Heart left ventricle (tissue), 16 donors: ENCODE measurements at regions not wholly inside any gene's neighbourhood (a gene's known extent, or its start where the extent isn't known, plus 50 kb on each side); places are given as distances from the start of the nearest gene placed in this dataset.

Experiments
- ATAC-seq, 4 donors: fragments of 200-7000 bp; cut with Tn5 transposase; one replicate each; pipeline ENCODE4 v1.9.1; 2020 to 2022; ENCODE audit warnings: moderate library complexity in 4 of 4, mild to moderate bottlenecking in 3 of 4, moderate number of reproducible peaks in 1 of 4
- DNase-seq, 5 donors: peaks; one replicate each; pipeline ENCODE4 v3.0.0-alpha.2; 2020
- H3K27ac ChIP-seq, 12 donors: fragments of 200-600 bp; sonication (generic) in 4 of 12; one replicate each; pipeline versions ENCODE4 v1.5.0 to v1.8.0; 2016 to 2022; ENCODE audit warnings: mild to moderate bottlenecking in 2 of 12
- H3K27me3 ChIP-seq, 9 donors: fragments of 200-600 bp; sonication (generic) in 2 of 9; one replicate each; pipeline versions ENCODE4 v1.5.1 to v1.8.0; 2016 to 2022; ENCODE audit warnings: mild to moderate bottlenecking in 3 of 9
- H3K36me3 ChIP-seq, 9 donors: fragments of 200-600 bp; sonication (generic) in 2 of 9; one replicate each; pipeline versions ENCODE4 v1.5.0 to v1.8.0; 2018 to 2022; ENCODE audit warnings: mild to moderate bottlenecking in 2 of 9
- H3K4me1 ChIP-seq, 12 donors: fragments of 200-600 bp; sonication (generic) in 4 of 12; one replicate each; pipeline versions ENCODE4 v1.5.0 to v1.8.0; 2016 to 2022; ENCODE audit warnings: mild to moderate bottlenecking in 3 of 12
- H3K4me3 ChIP-seq, 12 donors: fragments of 200-600 bp; sonication (generic) in 4 of 12; one replicate each; pipeline versions ENCODE4 v1.5.0 to v1.8.0; 2017 to 2022; ENCODE audit warnings: mild to moderate bottlenecking in 9 of 12, moderate library complexity in 4 of 12
- H3K9me3 ChIP-seq, 12 donors: fragments of 200-600 bp; sonication (generic) in 4 of 12; one replicate each; pipeline versions ENCODE4 v1.5.0 to v1.8.0; 2016 to 2022; ENCODE audit warnings: mild to moderate bottlenecking in 1 of 12
- POLR2A ChIP-seq, 2 donors: fragments of 450-650 bp; IDR thresholded peaks; one replicate each; pipeline ENCODE4 v1.6.1; 2017; ENCODE audit warnings: antibody characterized with exemption in 2 of 2, mild to moderate bottlenecking in 2 of 2, moderate library complexity in 2 of 2
- WGBS, 4 donors: extraction: QIAGEN DNeasy Blood & Tissue Kit in 2 of 4; methylation state at CpG; one replicate each; pipeline versions ENCODE4 v1.1.5 to v1.1.7; 2013 to 2018; 5-methylcytosine and 5-hydroxymethylcytosine counted together
- intact Hi-C, 10 donors: fragments of 100-400 bp; cut with DNase I; formaldehyde crosslinking; loops; one replicate each; pipeline versions ENCODE4 v1.11.1 to v1.14.2; 2022
- TF ChIP-seq, protein P1 (sequence below), 12 donors: fragments of 200-600 bp; sonication (generic) in 4 of 12; IDR thresholded peaks; one replicate each; pipeline versions ENCODE4 v1.5.0 to v1.8.0; 2018 to 2022; ENCODE audit warnings: antibody characterized with exemption in 12 of 12, mild to moderate bottlenecking in 5 of 12
- donor health status: ischemic (EF 13 %, LVEDD 7.1; RV severe dilation, severe dysfunction).
- donor health status: healthy with polysubstance abuse.
- donor health status: DM: no; HTN: yes; CAD: no.
- donor health status: DM: no; HTN: no; CAD: no.
- donor health status: ischemic (EF 25% LVEDD 6.9; RV normal size, moderate dysfunction).
- donor health status: ischemic (EF 25% LVEDD 5.7; RV mildly dilated, moderate dysfunction).
- donor health status: healthy.
- donor health status: DM: yes; HTN: yes; CAD: no.
- donor health status: ischemic (EF 35%, LVEDD 5.7; RV mildly dilated, moderate dysfunction).
- donor health status: nonischemic (EF 11% LVEDD 7.7; RV severe dilation, severe dysfunction).
- donor health status: DM: yes; HTN: yes; CAD: no.
- donor health status: PGD.
- donor health status: ischemic (EF 29% LVEDD 5.4; RV normal size, mild dysfunction).
- donor health status: nonischemic (EF 23%, LVEDD 6.1; RV moderate dilation, normal function).

DNA sequence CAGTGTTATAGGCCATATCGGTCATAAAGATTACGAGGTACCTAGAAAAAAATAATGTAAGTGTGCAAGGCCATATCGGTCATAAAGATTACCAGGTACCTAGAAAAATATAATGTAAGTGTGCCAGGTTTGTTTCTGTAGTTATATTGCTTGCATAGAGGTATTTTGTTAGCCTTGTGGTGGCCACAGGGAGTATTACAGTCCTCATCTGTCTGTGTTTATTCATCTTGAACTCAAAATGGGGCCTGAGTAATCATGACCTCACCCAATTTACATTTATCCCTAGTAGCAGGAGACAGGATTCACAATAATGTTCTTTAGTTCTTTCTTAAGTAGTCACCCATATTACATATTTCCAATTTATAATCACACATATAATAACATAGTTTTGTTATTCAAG, 459.7 kb downstream of the MID1IP1 start:
- intact Hi-C loops: loop anchor here in 2 of 10 donors (5.0 to 10.0 kb wide), 2 partner anchors 184 to 186 kb away; no protein-coding TSS in a partner anchor

DNA sequence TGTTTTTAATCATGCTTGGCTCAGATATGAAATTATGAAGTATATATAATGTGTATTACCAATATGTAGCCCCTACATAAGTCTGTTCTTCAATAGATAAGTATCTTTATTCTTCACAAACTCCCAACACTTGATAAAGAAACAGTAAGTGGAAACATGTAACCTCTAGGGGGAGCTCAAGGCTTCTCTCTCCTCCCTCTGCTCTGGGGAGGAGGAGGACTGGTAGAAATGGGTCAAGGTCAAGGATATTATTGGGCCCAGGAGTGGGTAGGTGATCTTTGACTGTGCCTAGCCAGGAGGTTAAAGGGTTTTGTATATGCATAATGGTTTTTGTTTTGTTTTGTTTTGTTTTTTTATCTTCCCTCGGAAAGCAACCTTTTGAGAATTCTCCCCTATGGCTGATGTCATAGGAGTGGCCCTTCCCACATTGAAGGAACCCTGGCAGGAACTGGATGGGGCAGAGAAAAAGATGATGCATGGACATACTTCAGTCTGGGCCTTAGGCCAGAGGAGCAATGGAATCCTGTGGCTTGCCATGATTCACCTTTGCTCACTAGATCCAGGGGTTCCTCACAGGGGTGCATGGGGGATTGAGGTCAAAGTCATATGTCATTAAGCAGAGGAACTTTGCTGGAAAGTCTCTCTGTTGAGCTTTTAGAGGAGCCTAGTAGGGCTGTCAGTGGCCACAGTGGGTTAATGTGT, 460.3 kb downstream of the MID1IP1 start:
- Histone ChIP-seq H3K9me3 (peaks cover 0 to 8% (median 0%) of the 10 kb centered on the region in 12 donors), H3K27ac (no peak overlapping the region), H3K4me1 (peaks cover 0 to 4% (median 0%) of the 10 kb centered on the region in 12 donors), H3K27me3 (peaks cover 0 to 15% (median 0%) of the 10 kb centered on the region in 9 donors), H3K4me3 (no peak overlapping the region), H3K36me3 (no peaks in the 10 kb centered on the region)
- ATAC-seq (peak in 1 of 4 donors; percentile 48), DNase-seq (peak in 1 of 5 donors; percentile 7)
- TF ChIP-seq, protein P1, sequence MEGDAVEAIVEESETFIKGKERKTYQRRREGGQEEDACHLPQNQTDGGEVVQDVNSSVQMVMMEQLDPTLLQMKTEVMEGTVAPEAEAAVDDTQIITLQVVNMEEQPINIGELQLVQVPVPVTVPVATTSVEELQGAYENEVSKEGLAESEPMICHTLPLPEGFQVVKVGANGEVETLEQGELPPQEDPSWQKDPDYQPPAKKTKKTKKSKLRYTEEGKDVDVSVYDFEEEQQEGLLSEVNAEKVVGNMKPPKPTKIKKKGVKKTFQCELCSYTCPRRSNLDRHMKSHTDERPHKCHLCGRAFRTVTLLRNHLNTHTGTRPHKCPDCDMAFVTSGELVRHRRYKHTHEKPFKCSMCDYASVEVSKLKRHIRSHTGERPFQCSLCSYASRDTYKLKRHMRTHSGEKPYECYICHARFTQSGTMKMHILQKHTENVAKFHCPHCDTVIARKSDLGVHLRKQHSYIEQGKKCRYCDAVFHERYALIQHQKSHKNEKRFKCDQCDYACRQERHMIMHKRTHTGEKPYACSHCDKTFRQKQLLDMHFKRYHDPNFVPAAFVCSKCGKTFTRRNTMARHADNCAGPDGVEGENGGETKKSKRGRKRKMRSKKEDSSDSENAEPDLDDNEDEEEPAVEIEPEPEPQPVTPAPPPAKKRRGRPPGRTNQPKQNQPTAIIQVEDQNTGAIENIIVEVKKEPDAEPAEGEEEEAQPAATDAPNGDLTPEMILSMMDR (IDR thresholded peaks at IDR 0.05): peak; percentile 31 to 63 (median 49)
- no peak for TF ChIP-seq POLR2A (IDR thresholded peaks at IDR 0.05)
- WGBS, 4 donors: 59 to 93% (median 70%) methylated on average over 1 of the region's 1 CpG
- intact Hi-C loops: loop anchor here in 2 of 10 donors (5.0 to 10.0 kb wide), 2 partner anchors 183 to 186 kb away; no protein-coding TSS in a partner anchor

More for the DNA sequence above, 459.7 kb downstream of the MID1IP1 start:
- peaks cover 0 to 4% (median 0%) of the 10 kb centered on the region in 12 donors for H3K4me1 ChIP-seq
- ATAC-seq (no peak), DNase-seq (no peak)
- H3K9me3 ChIP-seq: peaks cover 0 to 8% (median 0%) of the 10 kb centered on the region in 12 donors
- no peaks in the 10 kb centered on the region for H3K36me3 ChIP-seq
- WGBS, 4 donors: 83 to 98% (median 87%) methylated on average over 3 of the region's 3 CpGs
- peaks cover 0 to 12% (median 0%) of the 10 kb centered on the region in 9 donors for H3K27me3 ChIP-seq
- no peak overlapping the region for H3K4me3 ChIP-seq
- TF ChIP-seq POLR2A (IDR thresholded peaks at IDR 0.05): no peak
- TF ChIP-seq, protein P1 (IDR thresholded peaks at IDR 0.05): no peak
- H3K27ac ChIP-seq: no peak overlapping the region

DNA sequence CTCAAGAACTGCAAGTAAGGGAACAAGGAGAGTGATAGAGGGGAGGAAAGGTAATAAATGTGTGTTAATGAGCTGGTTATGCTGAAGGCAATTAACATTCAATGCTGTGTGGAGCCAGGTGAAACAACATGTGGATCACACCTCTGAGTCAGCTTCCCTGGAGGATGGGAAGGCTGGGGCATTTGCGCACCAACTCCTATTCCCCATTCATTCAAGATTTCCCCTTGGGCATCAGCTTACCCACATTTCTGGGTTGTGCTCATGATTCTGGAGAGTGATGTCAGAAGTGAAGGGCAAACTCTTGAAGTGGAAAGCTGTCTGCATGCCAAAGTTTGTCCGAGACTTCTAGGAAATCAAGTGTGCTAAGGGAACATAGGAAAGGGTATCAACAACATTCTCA, 461.4 kb downstream of the MID1IP1 start:
- ATAC-seq (peak in 1 of 4 donors; percentile 20), DNase-seq (no peak)
- intact Hi-C loops: loop anchor here in 2 of 10 donors (5.0 to 10.0 kb wide), 2 partner anchors 182 to 185 kb away; no protein-coding TSS in a partner anchor
- Histone ChIP-seq H3K27ac (no peak overlapping the region), H3K36me3 (no peaks in the 10 kb centered on the region), H3K4me1 (peaks cover 0 to 4% (median 0%) of the 10 kb centered on the region in 12 donors), H3K4me3 (no peak overlapping the region), H3K27me3 (peaks cover 0 to 15% (median 0%) of the 10 kb centered on the region in 9 donors), H3K9me3 (peaks cover 0 to 8% (median 0%) of the 10 kb centered on the region in 12 donors)
- WGBS, 4 donors: 64 to 80% (median 70%) methylated on average over 2 of the region's 2 CpGs
- TF ChIP-seq POLR2A (IDR thresholded peaks at IDR 0.05): no peak
- TF ChIP-seq, protein P1 (IDR thresholded peaks at IDR 0.05): no peak

DNA sequence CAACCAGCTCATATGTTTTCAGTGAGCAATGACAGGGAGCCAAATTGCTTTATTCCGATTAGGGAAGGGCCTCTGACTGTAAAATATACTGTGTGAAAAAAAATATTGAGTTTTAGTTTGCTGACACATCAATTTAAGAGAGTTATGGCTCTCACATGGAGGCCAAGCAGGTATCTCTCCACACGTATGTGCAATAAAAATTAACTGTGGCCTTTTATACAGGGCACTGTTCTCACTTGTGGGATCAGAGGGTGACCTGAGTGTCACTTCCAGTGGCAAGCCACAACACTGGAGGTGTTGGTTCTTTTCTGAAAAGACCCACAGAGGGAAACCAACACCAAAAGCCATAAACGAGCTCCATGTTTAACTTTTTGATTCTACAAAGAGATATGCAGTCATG, 462.8 kb downstream of the MID1IP1 start:
- peaks cover 0 to 4% (median 0%) of the 10 kb centered on the region in 12 donors for H3K4me1 ChIP-seq
- no peak for DNase-seq
- no peak for TF ChIP-seq POLR2A (IDR thresholded peaks at IDR 0.05)
- TF ChIP-seq, protein P1 (IDR thresholded peaks at IDR 0.05): no peak
- peaks cover 0 to 11% (median 0%) of the 10 kb centered on the region in 9 donors for H3K27me3 ChIP-seq
- H3K9me3 ChIP-seq: peaks cover 0 to 8% (median 0%) of the 10 kb centered on the region in 12 donors
- H3K4me3 ChIP-seq: no peak overlapping the region
- no peak for ATAC-seq
- intact Hi-C loops: loop anchor here in 2 of 10 donors (5.0 to 10.0 kb wide), 2 partner anchors 181 to 183 kb away; no protein-coding TSS in a partner anchor
- H3K27ac ChIP-seq: no peak overlapping the region
- no peaks in the 10 kb centered on the region for H3K36me3 ChIP-seq
- 62 to 93% (median 77%) methylated on average over 3 of the region's 3 CpGs for WGBS, 4 donors
